NCI-H1417 (cell line): ENCODE measurements at regions not wholly inside any gene's neighbourhood (a gene's known extent, or its start where the extent isn't known, plus 50 kb on each side); places are given as distances from the start of the nearest gene placed in this dataset.

Experiments used
- DNase-seq, 3 experiments: peaks; one replicate each; lab custom pipeline; 2025; lab: John Stamatoyannopoulos, UW

DNA sequence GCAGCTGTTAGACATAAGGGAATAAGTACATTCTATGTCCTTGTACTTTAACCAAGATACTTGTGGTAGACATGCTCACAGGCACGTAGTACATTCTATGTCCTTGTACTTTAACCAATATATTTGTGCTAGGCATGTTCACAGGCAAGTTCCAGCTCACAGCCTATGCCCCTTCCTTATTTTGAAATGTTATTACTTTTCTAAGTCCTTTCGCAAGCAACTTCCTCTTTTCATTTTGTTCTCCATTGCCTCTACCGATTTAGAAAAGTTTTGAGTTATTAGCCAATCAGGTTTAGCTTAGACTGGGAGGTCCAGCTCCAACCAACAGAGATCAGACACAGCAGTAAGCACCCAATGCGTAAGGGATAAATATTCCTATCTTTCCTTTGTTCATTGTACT lies 60.1 kb upstream of the NUDT7 start:
- DNase-seq, result no peak

DNA sequence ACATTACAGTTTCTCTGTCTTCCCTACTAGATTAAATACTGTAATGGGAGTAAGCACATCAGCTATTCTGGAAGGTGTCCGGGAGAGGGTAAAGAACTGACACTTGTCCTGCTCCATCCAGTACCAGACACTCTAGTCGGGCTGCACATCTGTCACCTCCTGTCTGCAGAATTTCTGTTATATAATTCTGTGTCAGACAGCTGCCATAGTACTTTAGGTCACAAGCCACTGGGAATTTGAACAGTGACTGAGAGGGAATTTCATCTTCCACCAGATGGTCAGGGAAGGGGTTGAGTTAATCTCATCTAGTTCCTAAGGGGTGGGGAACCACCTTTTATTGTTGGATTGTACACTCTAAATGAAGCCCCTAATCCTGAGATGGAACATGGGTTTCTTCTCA lies 58.6 kb upstream of the NUDT7 start:
- no peak for DNase-seq

DNA sequence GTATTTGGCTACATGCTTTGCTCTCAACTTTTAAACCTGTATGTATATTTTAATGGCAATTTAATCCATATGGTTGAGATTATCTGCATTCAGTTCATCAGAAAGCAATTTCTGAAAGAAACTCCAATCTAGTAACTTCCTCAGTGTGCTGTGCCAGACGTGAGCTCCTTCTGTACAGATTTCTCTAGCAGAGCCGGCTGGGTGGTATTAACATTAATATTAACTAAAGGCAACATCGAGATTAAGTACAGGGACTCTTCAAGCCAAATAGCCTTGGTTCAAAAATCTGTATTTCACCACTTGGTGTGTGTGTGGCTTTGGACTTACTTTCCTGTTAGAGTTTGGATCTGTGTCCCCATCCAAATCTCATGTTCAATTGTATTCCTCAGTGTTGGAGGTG lies 55.5 kb upstream of the NUDT7 start:
- DNase-seq, result no peak

DNA sequence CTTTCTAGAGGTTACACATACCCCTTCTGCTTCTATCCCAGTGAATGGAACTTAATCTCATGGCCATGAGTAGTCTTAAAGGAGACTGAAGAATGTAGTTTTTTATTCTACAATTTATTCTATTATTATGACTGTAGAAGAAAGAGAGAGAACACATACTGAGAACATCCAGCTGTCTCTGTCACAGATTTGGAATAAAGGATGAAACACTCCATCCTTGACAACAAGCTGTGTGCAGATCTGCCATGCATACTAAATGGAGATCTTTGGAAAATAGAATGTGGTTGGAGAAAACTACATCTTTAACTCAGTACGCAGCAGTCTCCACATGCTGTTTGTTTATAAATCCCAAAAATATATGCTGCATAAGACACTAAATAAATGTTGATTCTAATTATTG lies 54.1 kb upstream of the NUDT7 start:
- no peak for DNase-seq

DNA sequence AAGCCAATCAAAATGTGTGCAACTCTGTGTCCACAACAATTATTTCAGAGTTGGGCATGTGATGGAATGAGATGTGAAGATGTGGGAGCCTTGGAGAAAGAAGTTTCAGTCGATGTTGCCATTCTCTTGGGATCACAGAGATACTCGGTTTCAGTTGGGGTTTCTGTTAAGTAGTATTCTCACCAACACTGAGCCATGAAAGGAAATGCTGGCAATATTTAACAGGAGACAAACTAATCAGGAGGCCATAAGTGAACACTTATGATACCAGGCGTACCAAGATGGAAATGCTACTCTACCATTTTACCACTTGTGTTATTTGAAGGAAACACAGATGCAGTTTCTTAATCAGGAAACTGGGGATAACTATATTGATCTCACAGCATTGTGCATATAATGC lies 53.3 kb upstream of the NUDT7 start:
- DNase-seq, result no peak
